Hepatocyte (in vitro differentiated cells): ENCODE measurements at regions not wholly inside any gene's neighbourhood (a gene's known extent, or its start where the extent isn't known, plus 50 kb on each side); places are given as distances from the start of the nearest gene placed in this dataset.

Experiments
- CTCF ChIP-seq: fragments of 200-600 bp; sonication (generic); IDR thresholded peaks from 2 replicates; pipeline ENCODE4 v1.5.1; 2016; ENCODE audit warnings: antibody characterized with exemption, mild to moderate bottlenecking; ENCODE audit not compliant: poor library complexity
- EZH2 ChIP-seq: fragments of 200-600 bp; sonication (generic); IDR thresholded peaks from 2 replicates; pipeline ENCODE4 v1.6.1; 2016; ENCODE audit warnings: antibody characterized with exemption, mild to moderate bottlenecking, borderline replicate concordance
- EZH2phosphoT487 ChIP-seq: fragments of 200-600 bp; sonication (generic); IDR thresholded peaks from one replicate; pipeline ENCODE4 v1.6.1; 2018; ENCODE audit warnings: antibody characterized with exemption, mild to moderate bottlenecking, low read depth, moderate library complexity; ENCODE audit not compliant: unreplicated experiment, severe bottlenecking

GRCh38 chr15:31241888-31242522 lies 84.6 kb upstream of the KLF13 start:
- TF ChIP-seq CTCF (no peak), EZH2 (no peak), EZH2phosphoT487 (no peak)
